HAP-1 (cell line): ENCODE measurements at regions not wholly inside any gene's neighbourhood (a gene's known extent, or its start where the extent isn't known, plus 50 kb on each side); places are given as distances from the start of the nearest gene placed in this dataset.

Experiments used
- DNase-seq, 2 experiments: peaks; one replicate each; pipeline ENCODE4 v3.0.0-alpha.2; 2016 to 2020; ENCODE audit warnings: low spot score in 2 of 2
- H3K27me3 ChIP-seq: fragments of 250-450 bp; sonication (Bioruptor Pico); 2 replicates; pipeline ENCODE4 v1.5.1; 2020; ENCODE audit warnings: low read depth, mild to moderate bottlenecking, moderate library complexity
- H3K36me3 ChIP-seq: fragments of 250-450 bp; sonication (Bioruptor Pico); replicated peaks from 2 replicates; pipeline ENCODE4 v1.5.1; 2020; ENCODE audit warnings: mild to moderate bottlenecking
- H3K4me1 ChIP-seq: fragments of 250-450 bp; sonication (Bioruptor Pico); 2 replicates; pipeline ENCODE4 v1.5.1; 2020; ENCODE audit warnings: mild to moderate bottlenecking
- H3K4me3 ChIP-seq: fragments of 250-450 bp; sonication (Bioruptor Pico); 2 replicates; pipeline ENCODE4 v1.5.1; 2020; ENCODE audit warnings: mild to moderate bottlenecking, moderate library complexity
- H3K9me3 ChIP-seq: fragments of 250-450 bp; sonication (Bioruptor Pico); 2 replicates; pipeline ENCODE4 v1.5.1; 2020; ENCODE audit warnings: mild to moderate bottlenecking, moderate library complexity
- in situ Hi-C: fragments of 300-500 bp; cut with MboI; formaldehyde crosslinking; loops from 3 replicates; pipeline ENCODE4 v1.14.3; 2020; ENCODE audit warnings: low sequenced_read_pairs, inconsistent platforms, mixed read lengths

DNA sequence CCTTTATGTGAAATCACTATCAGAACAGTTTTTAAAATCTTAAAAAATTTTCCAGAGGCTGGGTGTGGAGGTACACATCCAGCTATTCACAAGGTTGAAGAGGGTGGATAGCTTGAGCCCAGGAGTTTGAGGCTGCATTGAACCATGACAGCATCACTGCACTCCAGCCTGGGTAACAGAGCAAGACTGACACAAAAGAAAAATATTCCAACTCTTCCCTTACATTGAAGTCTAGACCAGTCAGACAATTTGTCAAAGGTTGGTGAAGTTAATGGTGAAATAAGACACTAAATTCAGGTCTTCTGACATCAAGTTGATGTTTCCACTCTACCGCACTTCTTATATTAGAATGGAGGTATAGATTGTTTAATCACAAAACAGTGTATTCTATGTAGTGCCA lies 52.8 kb downstream of the HYCC2 start:
- peak; percentile 19 to 43 for DNase-seq
- peaks cover 3% of the 10 kb centered on the region; the same call in 1 of the 2 replicates for H3K36me3 ChIP-seq
- H3K27me3 ChIP-seq = no peaks in the 10 kb centered on the region
- H3K4me1 ChIP-seq = peaks cover 11% of the 10 kb centered on the region
- in situ Hi-C loops = no loop called here
- H3K4me3 ChIP-seq = no peak overlapping the region
- H3K9me3 ChIP-seq = no peaks in the 10 kb centered on the region

DNA sequence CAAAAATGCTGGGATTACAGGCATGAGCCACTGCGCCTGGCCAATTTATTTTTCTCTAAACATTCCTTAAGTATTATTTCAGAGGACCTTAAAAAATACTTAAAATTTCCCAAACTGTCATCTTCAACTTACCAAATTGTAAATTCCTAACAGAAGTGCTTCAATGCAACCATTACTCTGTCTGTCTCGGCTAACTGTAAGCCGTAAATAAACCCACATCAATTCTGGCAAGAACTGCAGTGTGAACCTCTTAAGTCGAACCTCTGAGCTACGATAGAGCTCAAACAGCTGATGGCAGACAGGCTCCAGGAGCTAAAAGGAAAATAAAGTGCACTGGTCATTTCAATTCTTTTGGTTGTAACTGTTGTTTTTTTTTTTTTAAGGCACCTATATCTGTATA lies 53.4 kb upstream of the ORC2 start:
- Histone ChIP-seq H3K4me1 (peaks cover 11% of the 10 kb centered on the region), H3K27me3 (no peaks in the 10 kb centered on the region), H3K4me3 (no peak overlapping the region), H3K36me3 (0 out of 2 replicates have a peak, but pooled peaks cover 3% of the 10 kb centered on the region), H3K9me3 (no peaks in the 10 kb centered on the region)
- DNase-seq = no peak
- in situ Hi-C loops = no loop called here
